Calu3 (cell line): ENCODE measurements at regions not wholly inside any gene's neighbourhood (a gene's known extent, or its start where the extent isn't known, plus 50 kb on each side); places are given as distances from the start of the nearest gene placed in this dataset.

Experiments used
- BruUV-seq: library from RNA; stranded (reverse); fragments of 400-500 nt; replicated peaks from 2 replicates; lab custom pipeline; 2021; lab: Mats Ljungman, UMichigan
- CTCF ChIA-PET: fragments of 300-600 bp; sonication (Branson Sonifier 250); formaldehyde crosslinking; loops from one replicate; lab custom pipeline; 2022; ENCODE audit warnings: antibody characterized with exemption; lab: Charles Lee
- DNase-seq: peaks from one replicate; pipeline ENCODE4 v3.0.0; 2022
- H3K27ac Mint-ChIP-seq: one replicate; pipeline ENCODE4 v1.8.0; 2022; ENCODE audit warnings: mixed read lengths; ENCODE audit not compliant: unreplicated experiment
- H3K27me3 Mint-ChIP-seq: one replicate; pipeline ENCODE4 v1.8.0; 2022; ENCODE audit warnings: mixed read lengths; ENCODE audit not compliant: unreplicated experiment
- H3K36me3 Mint-ChIP-seq: one replicate; pipeline ENCODE4 v1.8.0; 2022; ENCODE audit warnings: mild to moderate bottlenecking, moderate library complexity, mixed read lengths; ENCODE audit not compliant: insufficient read depth, unreplicated experiment
- H3K4me1 Mint-ChIP-seq: one replicate; pipeline ENCODE4 v1.8.0; 2022; ENCODE audit warnings: mild to moderate bottlenecking, low read depth, mixed read lengths; ENCODE audit not compliant: unreplicated experiment
- H3K4me3 Mint-ChIP-seq: one replicate; pipeline ENCODE4 v1.8.0; 2022; ENCODE audit warnings: mild to moderate bottlenecking, low read depth, moderate library complexity, mixed read lengths; ENCODE audit not compliant: unreplicated experiment
- H3K9me3 Mint-ChIP-seq: one replicate; pipeline ENCODE4 v1.8.0; 2022; ENCODE audit warnings: low read depth, mixed read lengths; ENCODE audit not compliant: unreplicated experiment
- CTCF ChIP-seq: fragments of 200-600 bp; IDR thresholded peaks from one replicate; pipeline ENCODE4 v1.8.0; 2022; ENCODE audit warnings: antibody characterized with exemption; ENCODE audit not compliant: unreplicated experiment
- intact Hi-C: fragments of 100-400 bp; cut with micrococcal nuclease; formaldehyde crosslinking; loops from one replicate; pipeline ENCODE4 v1.10.0; 2022; ENCODE audit not compliant: unreplicated experiment

GRCh38 chr13:111528513-111528912, 208.1 kb downstream of the TEX29 start:
- Mint-ChIP-seq H3K36me3 (no peaks in the 10 kb centered on the region), H3K4me3 (no peak overlapping the region), H3K27me3 (peaks cover 9% of the 10 kb centered on the region), H3K4me1 (no peaks in the 10 kb centered on the region), H3K27ac (no peak overlapping the region), H3K9me3 (no peaks in the 10 kb centered on the region)
- intact Hi-C loops = no loop called here
- CTCF ChIA-PET = no interaction called here
- no peak for TF ChIP-seq CTCF
- BruUV-seq = no TSS peak
- DNase-seq = no peak

DNA sequence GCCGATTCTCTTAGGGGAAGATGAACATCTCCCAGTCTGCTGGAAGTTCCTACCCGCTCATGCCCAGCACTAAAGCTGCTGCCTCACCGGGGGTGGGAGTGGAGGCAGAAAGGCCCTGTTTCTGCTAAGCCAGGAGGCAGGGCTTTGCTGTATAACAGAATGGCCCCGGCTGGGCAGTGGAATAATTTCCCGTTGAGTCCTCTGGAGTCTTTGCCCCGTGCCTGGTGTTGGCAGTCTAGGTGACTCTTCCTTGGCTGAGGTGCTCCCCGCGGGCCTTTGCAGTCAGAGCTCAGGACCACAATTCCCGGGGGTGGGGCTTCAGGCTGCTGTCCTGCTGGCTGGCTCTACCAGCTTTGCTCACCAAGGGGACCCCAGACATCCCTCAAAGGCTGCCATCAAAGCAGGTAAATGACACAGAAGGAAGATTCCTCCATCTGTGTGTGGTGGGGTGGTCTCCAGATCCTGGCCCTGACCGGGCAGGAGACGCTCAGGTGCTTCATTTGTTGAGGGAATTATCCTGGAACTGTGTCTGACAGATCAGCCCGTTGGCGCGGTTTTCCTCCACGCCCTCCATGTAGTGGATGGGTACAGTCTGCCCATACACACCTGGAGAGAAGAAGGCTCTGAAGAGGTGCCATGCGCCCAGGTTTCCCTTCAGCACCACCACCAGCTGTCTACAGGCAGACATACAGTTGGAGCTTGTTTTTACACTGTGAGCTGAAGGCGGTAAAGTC, 209.9 kb downstream of the TEX29 start:
- CTCF ChIA-PET = no interaction called here

GRCh38 chr13:111531505-111531904, 211.1 kb downstream of the TEX29 start:
- Mint-ChIP-seq H3K4me3 (no peak overlapping the region), H3K9me3 (no peaks in the 10 kb centered on the region), H3K36me3 (no peaks in the 10 kb centered on the region), H3K27ac (no peak overlapping the region), H3K27me3 (peaks cover 12% of the 10 kb centered on the region), H3K4me1 (no peaks in the 10 kb centered on the region)
- BruUV-seq = no TSS peak
- CTCF ChIA-PET = interaction anchor here (0.7 kb wide), 1 partner anchor 907 kb away, joined by 3 read pairs; no protein-coding TSS in a partner anchor
- no peak for TF ChIP-seq CTCF
- intact Hi-C loops = no loop called here
- DNase-seq = no peak

More for the DNA sequence above, 209.9 kb downstream of the TEX29 start:
- Mint-ChIP-seq H3K27me3 (peaks cover 12% of the 10 kb centered on the region), H3K9me3 (no peaks in the 10 kb centered on the region), H3K4me1 (no peaks in the 10 kb centered on the region), H3K4me3 (no peak overlapping the region), H3K27ac (no peak overlapping the region), H3K36me3 (no peaks in the 10 kb centered on the region)
- no TSS peak for BruUV-seq
- no peak for DNase-seq
- intact Hi-C loops = no loop called here
- no peak for TF ChIP-seq CTCF

DNA sequence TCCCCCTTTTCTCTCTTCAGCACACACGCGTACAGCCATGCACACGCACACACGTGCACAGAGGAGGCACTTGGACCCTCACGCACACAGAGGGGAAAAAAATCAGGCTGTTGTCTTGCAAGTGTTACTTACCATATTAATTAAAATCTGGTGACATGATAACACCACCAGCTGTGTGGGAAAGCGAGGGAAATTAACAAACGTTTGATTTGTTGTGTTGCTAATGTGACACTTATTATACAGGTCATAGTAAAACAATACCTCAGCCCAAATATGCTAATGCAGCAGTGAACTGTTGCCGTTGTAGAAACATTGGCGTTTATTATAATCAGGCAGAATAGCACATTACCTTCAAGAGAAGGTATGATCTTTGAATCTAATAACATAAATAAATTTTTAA, 211.7 kb downstream of the TEX29 start:
- H3K9me3 Mint-ChIP-seq = no peaks in the 10 kb centered on the region
- TF ChIP-seq CTCF = no peak
- H3K4me3 Mint-ChIP-seq = no peak overlapping the region
- no peaks in the 10 kb centered on the region for H3K4me1 Mint-ChIP-seq
- H3K27me3 Mint-ChIP-seq = peaks cover 12% of the 10 kb centered on the region
- intact Hi-C loops = no loop called here
- BruUV-seq = no TSS peak
- CTCF ChIA-PET = no interaction called here
- DNase-seq = no peak
- no peaks in the 10 kb centered on the region for H3K36me3 Mint-ChIP-seq
- H3K27ac Mint-ChIP-seq = no peak overlapping the region
